ENCODE measurements at regions not wholly inside any gene's neighbourhood (a gene's known extent, or its start where the extent isn't known, plus 50 kb on each side); places are given as distances from the start of the nearest gene placed in this dataset.
A peak's percentile ranks its signal among the peaks of the same experiment; 100 is the strongest.

DNA sequence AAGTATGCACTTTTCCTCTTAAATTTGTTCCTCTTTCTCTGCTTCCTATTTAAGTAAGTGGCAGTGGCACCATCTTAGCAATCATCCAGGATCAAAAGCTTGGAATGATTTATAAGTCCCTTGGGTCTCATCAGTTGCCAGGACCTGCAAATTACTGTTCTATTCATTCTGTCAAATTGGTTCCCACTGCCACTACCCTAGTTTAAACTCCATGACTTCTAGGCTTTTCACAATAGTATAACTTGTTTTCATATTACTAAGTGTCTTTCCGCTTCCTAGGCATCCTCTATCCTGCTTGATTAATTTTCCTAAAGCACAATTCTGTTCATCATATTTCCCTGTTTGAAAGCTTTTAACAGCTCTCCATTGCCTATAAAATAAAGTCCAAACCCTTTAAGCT lies 363.9 kb upstream of the MEF2C start:
- no peak for DNase-seq

GRCh38 chr5:89246252-89246651 lies 363.3 kb upstream of the MEF2C start:
- DNase-seq, result peak; percentile 28 to 33

GRCh38 chr5:89243611-89244010 lies 360.6 kb upstream of the MEF2C start:
- no peak for DNase-seq

DNA sequence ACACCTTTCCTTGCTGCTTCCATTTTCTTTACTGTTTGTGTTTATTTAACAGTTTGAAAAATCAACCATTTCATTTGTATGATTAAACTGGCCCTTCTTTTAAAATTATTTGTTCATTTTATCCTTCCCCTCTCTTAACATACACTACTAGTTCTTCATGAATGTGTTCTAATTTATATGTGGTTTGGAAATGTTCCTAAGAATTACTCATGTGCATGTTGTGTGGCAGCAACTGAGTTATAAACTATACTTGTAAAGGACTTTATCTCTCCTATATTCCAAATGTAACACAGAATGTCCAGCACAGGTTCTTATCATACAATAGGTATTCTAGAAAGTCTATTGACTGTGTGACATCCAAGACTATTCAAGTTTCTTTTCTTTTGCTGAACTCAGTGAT lies 358.2 kb upstream of the MEF2C start:
- no peak for DNase-seq

- DNase-seq, result no peak
Measured at GRCh38 chr5:89236900-89237299, 353.9 kb upstream of the MEF2C start.

DNA sequence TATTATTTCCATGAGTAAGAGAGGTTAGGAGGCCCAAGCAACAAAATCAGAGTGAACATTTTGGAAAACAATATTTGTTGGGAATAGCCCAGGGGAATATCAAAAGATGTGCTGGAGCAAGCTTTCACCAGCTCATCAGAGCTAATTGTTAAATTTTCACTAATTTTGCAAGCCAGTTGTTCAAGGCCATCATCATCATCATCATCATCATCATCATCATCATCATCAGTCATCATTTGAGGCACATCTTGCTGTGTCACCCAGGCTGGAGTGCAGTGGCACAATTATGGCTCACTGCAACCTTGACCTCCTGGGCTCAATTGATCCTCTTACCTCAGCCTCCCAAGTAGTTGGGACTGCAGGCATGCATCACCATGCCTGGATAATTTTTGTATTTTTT lies 350.5 kb upstream of the MEF2C start:
- no peak for DNase-seq

DNA sequence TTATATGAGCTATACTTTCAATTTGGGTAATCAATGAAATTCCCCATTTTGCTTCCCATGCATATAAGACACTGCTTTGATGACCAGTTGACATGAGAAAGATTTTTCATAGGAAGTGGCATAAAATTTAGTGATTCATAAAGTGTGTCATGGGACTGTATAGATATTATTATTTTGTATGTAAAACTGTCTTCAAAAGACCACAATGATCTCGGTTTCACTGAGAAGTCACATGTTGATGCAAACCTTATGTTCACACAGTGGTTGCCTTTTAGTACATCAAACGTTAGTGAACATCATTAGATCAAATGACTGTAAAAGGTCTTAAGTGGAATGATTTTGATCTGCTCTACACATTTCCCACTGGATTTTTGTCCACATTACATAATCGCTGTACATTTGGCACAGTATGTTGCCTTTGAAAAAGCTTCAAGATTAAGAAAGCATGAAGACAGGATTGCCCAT lies 349.2 kb upstream of the MEF2C start:
- no peak for DNase-seq

- DNase-seq, result no peak
Measured at GRCh38 chr5:89230178-89230577, 347.2 kb upstream of the MEF2C start.

- no peak for DNase-seq
Measured at GRCh38 chr5:89229331-89230070, 346.5 kb upstream of the MEF2C start.

DNA sequence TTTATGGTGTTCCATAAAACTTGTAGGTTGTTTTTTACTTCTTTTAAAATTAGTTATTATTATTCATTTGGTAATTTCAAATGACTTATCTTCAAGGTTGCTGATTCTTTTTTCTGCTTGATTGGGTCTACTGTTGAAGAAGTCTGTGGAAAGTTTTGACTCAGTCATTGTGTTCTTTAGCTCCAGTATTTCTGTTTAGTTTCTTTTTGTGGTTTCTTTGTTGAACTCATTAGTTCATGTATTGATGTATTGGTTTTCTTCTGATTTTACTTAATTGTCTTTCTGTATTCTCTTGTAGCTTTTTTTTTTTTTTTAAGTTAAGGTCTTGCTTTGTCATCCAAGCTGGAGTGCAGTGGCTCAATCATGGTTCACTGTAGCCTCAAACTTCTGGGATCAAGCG lies 345.4 kb upstream of the MEF2C start:
- no peak for DNase-seq

DNA sequence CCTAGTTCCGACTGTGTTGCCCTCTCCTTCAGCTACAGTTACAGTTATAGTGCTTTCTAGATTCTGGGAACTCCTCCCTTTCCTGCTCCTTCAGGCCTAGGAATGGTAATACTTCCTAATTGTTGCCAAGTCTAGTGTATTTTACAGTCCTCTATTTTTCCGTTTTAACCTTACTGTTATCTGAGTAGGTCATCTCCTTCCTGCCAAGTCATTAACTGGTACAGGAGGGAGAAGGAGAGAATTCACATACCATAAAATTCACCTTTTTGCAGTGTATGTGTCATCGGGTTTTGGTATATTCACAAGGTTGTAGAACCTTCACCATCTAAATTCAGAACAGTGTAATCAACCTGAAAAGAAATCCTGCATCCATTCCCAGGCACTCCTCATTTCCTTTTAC lies 335.4 kb upstream of the MEF2C start:
- DNase-seq, result no peak

GRCh38 chr5:89216606-89217005 lies 333.6 kb upstream of the MEF2C start:
- DNase-seq, result no peak

- no peak for DNase-seq
Measured at GRCh38 chr5:89213573-89213972, 330.6 kb upstream of the MEF2C start.

- DNase-seq, result no peak
Measured at GRCh38 chr5:89211836-89212235, 328.9 kb upstream of the MEF2C start.

- DNase-seq, result no peak
Measured at GRCh38 chr5:89208811-89209210, 325.8 kb upstream of the MEF2C start.

- no peak for DNase-seq
Measured at GRCh38 chr5:89208392-89208791, 325.4 kb upstream of the MEF2C start.

DNA sequence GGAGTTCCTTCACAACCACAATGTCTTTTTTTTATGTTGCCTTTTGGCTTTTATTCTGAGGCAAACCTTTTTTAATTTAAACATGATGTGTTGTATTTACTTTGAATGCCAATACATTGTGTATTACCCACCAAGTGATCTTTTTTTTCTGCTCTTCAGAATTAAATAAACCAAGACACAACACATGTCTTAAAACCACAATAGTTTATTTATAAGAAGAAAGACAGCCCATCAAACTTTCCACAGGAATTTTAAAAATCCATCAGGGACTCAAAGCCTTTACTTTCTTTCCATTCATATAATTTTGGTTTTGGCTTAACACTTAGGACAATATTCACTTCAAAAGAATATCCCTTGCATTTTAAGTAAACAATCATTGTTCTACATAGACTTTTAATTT lies 321.8 kb upstream of the MEF2C start:
- DNase-seq, result no peak

- no peak for DNase-seq
Measured at GRCh38 chr5:89203611-89204010, 320.6 kb upstream of the MEF2C start.

DNA sequence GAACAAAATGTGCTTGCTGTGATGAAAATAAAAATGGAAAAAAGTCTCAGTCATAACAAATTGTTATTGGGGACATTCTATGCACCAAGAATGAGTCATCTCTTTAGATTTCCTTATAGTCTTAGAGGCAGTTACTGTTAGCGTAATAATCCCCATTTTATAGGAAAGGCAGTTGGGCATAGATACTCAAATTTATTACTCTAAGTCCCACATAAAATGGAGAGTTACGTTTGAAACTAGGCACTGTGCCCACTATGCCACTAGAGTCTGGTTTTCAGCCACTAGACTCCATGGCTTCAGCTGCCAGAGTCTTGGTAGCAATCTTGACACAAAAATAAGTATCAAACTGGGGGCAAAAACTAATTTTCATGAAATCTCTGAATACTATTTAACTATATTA lies 317.9 kb upstream of the MEF2C start:
- no peak for DNase-seq

- DNase-seq, result no peak
Measured at GRCh38 chr5:89199306-89199705, 316.3 kb upstream of the MEF2C start.

DNA sequence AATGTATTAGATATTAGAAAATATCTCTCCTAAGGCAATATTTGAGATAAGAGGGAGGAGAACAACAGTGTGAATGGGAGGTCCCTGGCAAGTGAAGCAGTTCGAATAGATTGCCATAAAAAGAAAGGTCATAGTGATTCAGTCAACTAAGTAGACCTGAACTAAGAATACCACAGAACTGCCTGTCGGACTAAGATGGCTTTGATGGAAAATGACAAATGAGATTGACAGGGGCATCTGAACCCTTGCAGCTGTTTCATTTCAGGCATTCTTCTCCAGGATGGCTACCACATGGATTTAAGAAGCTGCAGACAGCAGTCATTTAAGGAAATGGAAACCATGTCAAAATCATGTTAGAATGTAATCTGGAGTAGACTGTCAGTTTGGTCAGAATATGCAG lies 308.4 kb upstream of the MEF2C start:
- DNase-seq, result no peak

GRCh38 chr5:89190515-89191265 lies 307.7 kb upstream of the MEF2C start:
- DNase-seq, result peak; percentile 50 to 56

DNA sequence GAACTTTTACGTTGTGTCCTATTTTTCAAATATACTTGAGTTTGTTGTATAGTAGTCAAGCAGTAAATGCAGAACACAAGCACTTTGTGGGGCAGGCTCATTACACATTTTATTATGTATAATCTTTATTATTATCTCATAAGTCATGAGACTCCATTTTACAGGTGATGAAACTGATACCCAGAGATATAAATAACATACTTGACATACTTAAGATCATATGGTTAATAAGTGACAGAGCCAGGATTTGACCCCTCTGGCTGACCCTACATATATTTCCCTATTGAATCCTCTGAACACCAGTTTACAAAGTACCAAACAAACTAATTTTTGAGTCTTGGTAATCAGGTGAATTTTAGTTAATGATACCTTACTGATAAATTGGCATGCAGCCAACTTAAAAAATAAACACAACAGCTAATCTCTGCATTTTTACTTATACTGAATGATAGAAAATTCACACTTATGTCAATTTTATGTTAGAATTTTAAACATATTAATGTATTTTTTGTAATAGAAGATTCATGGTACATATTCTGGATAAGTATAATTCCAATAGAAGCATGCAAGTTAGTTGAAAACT lies 305.0 kb upstream of the MEF2C start:
- no peak for DNase-seq

DNA sequence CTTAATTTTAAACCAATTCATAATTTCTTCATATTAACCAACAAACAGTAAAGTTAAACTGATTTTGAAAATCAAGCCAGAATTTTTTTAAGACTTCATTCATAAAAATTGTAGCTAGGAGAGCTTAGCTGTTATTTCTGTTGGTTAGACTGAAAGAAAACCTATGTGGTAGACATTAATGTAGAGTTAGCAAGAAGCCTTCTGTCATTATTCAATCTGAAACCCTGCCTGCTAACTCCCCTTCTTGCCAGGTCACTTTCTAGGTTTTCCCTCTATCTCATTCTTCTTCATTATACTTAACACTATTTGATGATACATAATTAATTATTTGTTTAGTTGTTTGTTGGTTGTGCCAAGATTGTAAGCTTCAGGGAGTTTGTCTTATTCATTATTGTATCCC lies 304.3 kb upstream of the MEF2C start:
- DNase-seq, result no peak

All from Kasumi-1 (cell line).